IMR-90 (cell line): ENCODE measurements at regions not wholly inside any gene's neighbourhood (a gene's known extent, or its start where the extent isn't known, plus 50 kb on each side); places are given as distances from the start of the nearest gene placed in this dataset.

Experiments used
- ATAC-seq: fragments of 200-7000 bp; cut with Tn5 transposase; 2 replicates; pipeline ENCODE4 v1.9.1; 2020; ENCODE audit warnings: low read depth, mild to moderate bottlenecking, moderate library complexity
- BruUV-seq: library from RNA; stranded (reverse); fragments of 400-500 nt; replicated peaks from 2 replicates; lab custom pipeline; 2021; lab: Mats Ljungman, UMichigan
- CTCF ChIA-PET: fragments of 300-600 bp; formaldehyde crosslinking; extraction: SDS; loops from one replicate; lab custom pipeline; 2021; ENCODE audit warnings: antibody characterized with exemption; lab: Yijun Ruan, JAX
- POLR2A ChIA-PET: fragments of 300-600 bp; sonication (Branson Sonifier 250); formaldehyde crosslinking; loops from one replicate; lab custom pipeline; 2022; ENCODE audit warnings: antibody characterized with exemption; ENCODE audit not compliant: unreplicated experiment; lab: Charles Lee
- DNase-seq: peaks from one replicate; pipeline ENCODE4 v3.0.0; 2013
- H2AFZ ChIP-seq: replicated peaks from 2 replicates; pipeline ENCODE3; 2013; ENCODE audit warnings: low read length, mild to moderate bottlenecking; ENCODE audit not compliant: poor library complexity
- H2AK5ac ChIP-seq: 2 replicates; pipeline ENCODE4 v1.6.1; 2013; ENCODE audit warnings: low read depth, low read length, inconsistent platforms
- H2AK9ac ChIP-seq: replicated peaks from 2 replicates; pipeline ENCODE3; 2013; ENCODE audit warnings: mild to moderate bottlenecking, low read depth, low read length, moderate library complexity; ENCODE audit not compliant: poor library complexity
- H2BK120ac ChIP-seq: 2 replicates; pipeline ENCODE4 v1.6.1; 2013; ENCODE audit warnings: low read depth, low read length, inconsistent platforms
- H2BK15ac ChIP-seq: 3 replicates; pipeline ENCODE4 v1.6.1; 2013; ENCODE audit warnings: low read depth, low read length, inconsistent platforms
- H2BK20ac ChIP-seq: 2 replicates; pipeline ENCODE4 v1.6.1; 2013; ENCODE audit warnings: low read depth, mild to moderate bottlenecking, inconsistent platforms, low read length, moderate library complexity
- H2BK5ac ChIP-seq: 2 replicates; pipeline ENCODE4 v1.6.1; 2013; ENCODE audit warnings: mild to moderate bottlenecking, low read depth, low read length, inconsistent platforms; ENCODE audit not compliant: poor library complexity, severe bottlenecking
- H3K14ac ChIP-seq: replicated peaks from 2 replicates; pipeline ENCODE4 v1.6.1; 2013; ENCODE audit warnings: low read depth, low read length, inconsistent platforms
- H3K18ac ChIP-seq: 2 replicates; pipeline ENCODE4 v1.6.1; 2013; ENCODE audit warnings: low read depth, low read length, control low read depth
- H3K23ac ChIP-seq: 2 replicates; pipeline ENCODE4 v1.6.1; 2013; ENCODE audit warnings: low read depth, low read length, inconsistent platforms
- H3K27ac ChIP-seq: 2 replicates; pipeline ENCODE4 v1.5.1; 2013; ENCODE audit warnings: mild to moderate bottlenecking, control low read depth, low read length; ENCODE audit not compliant: insufficient read depth
- H3K27me3 ChIP-seq: 2 replicates; pipeline ENCODE4 v1.6.1; 2013; ENCODE audit warnings: low read length; ENCODE audit not compliant: control insufficient read depth, insufficient read depth
- H3K36me3 ChIP-seq: 2 replicates; pipeline ENCODE4 v1.6.1; 2013; ENCODE audit warnings: low read length, mixed read lengths; ENCODE audit not compliant: control insufficient read depth, insufficient read depth
- H3K4ac ChIP-seq: 2 replicates; pipeline ENCODE4 v1.6.1; 2013; ENCODE audit warnings: low read depth, low read length, inconsistent platforms
- H3K4me1 ChIP-seq: 2 replicates; pipeline ENCODE4 v1.6.1; 2013; ENCODE audit warnings: low read length, mixed read lengths; ENCODE audit not compliant: control insufficient read depth, insufficient read depth
- H3K4me2 ChIP-seq: 2 replicates; pipeline ENCODE4 v1.6.1; 2013; ENCODE audit warnings: low read depth, mild to moderate bottlenecking, control low read depth, low read length, moderate library complexity
- H3K4me3 ChIP-seq: 2 replicates; pipeline ENCODE4 v1.5.1; 2013; ENCODE audit warnings: low read depth, mild to moderate bottlenecking, control low read depth, low read length, moderate library complexity; ENCODE audit not compliant: insufficient read depth
- H3K56ac ChIP-seq: 2 replicates; pipeline ENCODE4 v1.6.1; 2013; ENCODE audit warnings: low read length, inconsistent platforms; ENCODE audit not compliant: insufficient read depth; ENCODE audit errors: extremely low read depth
- H3K79me1 ChIP-seq, 2 experiments: 2 replicates each; pipeline ENCODE4 v1.6.1; 2013; ENCODE audit warnings: low read length in 2 of 2, inconsistent platforms in 1 of 2, low read depth in 1 of 2
- H3K9ac ChIP-seq: 2 replicates; pipeline ENCODE4 v1.6.1; 2013; ENCODE audit warnings: low read depth, low read length, control low read depth
- H3K9me1 ChIP-seq: 2 replicates; pipeline ENCODE4 v1.6.1; 2013; ENCODE audit warnings: low read length, inconsistent platforms; ENCODE audit not compliant: insufficient read depth
- H3K9me3 ChIP-seq: 2 replicates; pipeline ENCODE4 v1.6.1; 2013; ENCODE audit warnings: low read length; ENCODE audit not compliant: control insufficient read depth, insufficient read depth
- H4K20me1 ChIP-seq: 2 replicates; pipeline ENCODE4 v1.6.1; 2013; ENCODE audit warnings: low read length, inconsistent platforms; ENCODE audit not compliant: insufficient read depth
- H4K5ac ChIP-seq: 2 replicates; pipeline ENCODE4 v1.6.1; 2013; ENCODE audit warnings: mild to moderate bottlenecking, low read depth, low read length, control low read depth
- H4K8ac ChIP-seq, 2 experiments: 2 replicates each; pipeline ENCODE4 v1.6.1; 2013; ENCODE audit warnings: low read depth in 2 of 2, low read length in 2 of 2, control low read depth in 1 of 2, inconsistent platforms in 1 of 2
- H4K91ac ChIP-seq: 2 replicates; pipeline ENCODE4 v1.6.1; 2013; ENCODE audit warnings: low read depth, low read length, inconsistent platforms; ENCODE audit not compliant: insufficient read depth
- CEBPB ChIP-seq: IDR thresholded peaks from 2 replicates; pipeline ENCODE4 v1.6.1; 2012; ENCODE audit warnings: low read depth, low read length, improper control_type of control experiment
- NFE2L2 ChIP-seq: fragments of 150-350 bp; IDR thresholded peaks from 2 replicates; pipeline ENCODE4 v1.6.1; 2016; ENCODE audit warnings: low read depth, mild to moderate bottlenecking, low read length
- WGBS, 2 experiments: methylation state at CpG; one replicate each; pipeline versions ENCODE4 v1.1.5 to v1.1.7; 2013; ENCODE audit warnings: missing lambda C conversion rate in 2 of 2; ENCODE audit not compliant: insufficient read length in 1 of 2; ENCODE audit errors: extremely low coverage in 2 of 2; 5-methylcytosine and 5-hydroxymethylcytosine counted together
- dilution Hi-C: fragments of 300-500 bp; cut with HindIII; formaldehyde crosslinking; loops from one replicate; pipeline ENCODE4 v1.14.3; 2018; ENCODE audit warnings: low sequenced_read_pairs; ENCODE audit not compliant: unreplicated experiment
- in situ Hi-C: fragments of 300-500 bp; cut with MboI; formaldehyde crosslinking; loops from 3 replicates; pipeline ENCODE4 v1.14.3; 2019; ENCODE audit warnings: low sequenced_read_pairs, inconsistent platforms, mixed read lengths
- intact Hi-C: fragments of 100-400 bp; cut with micrococcal nuclease; formaldehyde crosslinking; loops from 2 replicates; pipeline ENCODE4 v1.10.0; 2022

DNA sequence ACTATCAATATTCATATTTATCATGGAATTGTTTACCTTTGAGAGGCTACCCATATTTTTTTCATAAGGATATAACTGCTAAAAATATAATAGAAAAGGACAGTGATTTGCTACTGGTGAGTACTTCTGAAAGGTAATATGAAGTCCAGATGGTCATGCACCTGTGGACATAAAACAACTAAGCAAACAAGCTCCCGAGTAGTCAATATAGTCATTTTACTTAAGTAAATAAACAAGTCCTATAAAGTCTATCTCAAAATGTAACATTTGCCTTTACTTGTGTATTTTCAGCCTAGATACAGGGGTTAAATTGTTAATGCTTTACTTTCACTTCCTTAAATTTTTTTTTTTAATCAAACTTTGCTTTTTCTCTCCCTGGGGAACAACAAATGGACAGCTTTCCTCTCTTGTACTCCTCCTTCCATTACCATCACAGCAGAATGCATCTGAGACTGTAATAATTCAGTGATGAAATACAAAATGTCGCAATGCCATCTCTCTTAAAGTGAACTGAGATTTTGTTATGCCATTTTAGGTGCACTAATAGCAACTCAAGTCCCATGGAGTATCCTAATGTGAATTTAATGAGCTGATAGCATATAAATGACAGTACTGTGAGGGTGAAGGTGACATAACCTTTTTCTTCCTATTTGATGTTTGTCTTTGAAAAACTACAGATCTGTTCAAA is 1325.4 kb upstream of the ZEB2 start:
- Histone ChIP-seq H3K36me3 (no peaks in the 10 kb centered on the region), H3K4ac (no peak overlapping the region), H3K14ac (no peak overlapping the region), H2AFZ (no peak overlapping the region), H4K5ac (no peak overlapping the region), H2AK9ac (no peak overlapping the region), H2BK20ac (no peak overlapping the region), H3K18ac (no peak overlapping the region), H3K27me3 (no peaks in the 10 kb centered on the region), H4K91ac (no peak overlapping the region), H4K8ac (no peak overlapping the region), H3K9me1 (no peaks in the 10 kb centered on the region), H3K4me1 (no peaks in the 10 kb centered on the region), H2BK120ac (no peak overlapping the region), H2BK5ac (no peak overlapping the region), H3K56ac (no peak overlapping the region), H3K4me3 (no peak overlapping the region), H3K4me2 (no peak overlapping the region), H3K27ac (no peak overlapping the region), H3K9me3 (no peaks in the 10 kb centered on the region), H4K20me1 (no peaks in the 10 kb centered on the region), H2BK15ac (no peak overlapping the region), H3K9ac (no peak overlapping the region), H3K23ac (no peak overlapping the region), H3K79me1 (no peaks in the 10 kb centered on the region), H2AK5ac (no peak overlapping the region)
- dilution Hi-C loops (no loop called here), intact Hi-C loops (no loop called here), in situ Hi-C loops (no loop called here)
- ATAC-seq (no peak), DNase-seq (peak; percentile 4)
- ChIA-PET CTCF (no interaction called here), POLR2A (interaction anchor here (0.7 kb wide), 1 partner anchor 25 kb away, joined by 3 read pairs; no protein-coding TSS in a partner anchor)
- WGBS, 2 experiments: no CpG with 5 or more reads among the region's 2 CpGs
- no TSS peak for BruUV-seq
- peak; percentile 70 for TF ChIP-seq CEBPB
- TF ChIP-seq NFE2L2: no peak
